Mesothelial cell of epicardium (in vitro differentiated cells): ENCODE measurements at regions not wholly inside any gene's neighbourhood (a gene's known extent, or its start where the extent isn't known, plus 50 kb on each side); places are given as distances from the start of the nearest gene placed in this dataset.

Experiments used
- DNase-seq, 2 experiments: peaks; one replicate each; pipeline ENCODE4 v3.0.0; 2021; ENCODE audit warnings: low spot score in 2 of 2; ENCODE audit not compliant: unreplicated experiment in 2 of 2
- H3K27ac Mint-ChIP-seq: 2 replicates; pipeline ENCODE4 v1.8.0; 2021; ENCODE audit warnings: mixed read lengths
- H3K27me3 Mint-ChIP-seq: 2 replicates; pipeline ENCODE4 v1.8.0; 2021; ENCODE audit warnings: low read depth, mixed read lengths
- H3K36me3 Mint-ChIP-seq: 2 replicates; pipeline ENCODE4 v1.8.0; 2021; ENCODE audit warnings: mixed read lengths
- H3K4me1 Mint-ChIP-seq: 2 replicates; pipeline ENCODE4 v1.8.0; 2021; ENCODE audit warnings: mixed read lengths
- H3K4me3 Mint-ChIP-seq: 2 replicates; pipeline ENCODE4 v1.8.0; 2021; ENCODE audit warnings: mild to moderate bottlenecking, moderate library complexity, mixed read lengths
- H3K9me3 Mint-ChIP-seq: 2 replicates; pipeline ENCODE4 v1.8.0; 2021; ENCODE audit warnings: mixed read lengths
- CTCF ChIP-seq: fragments of 200-600 bp; sonication (generic); IDR thresholded peaks from one replicate; pipeline ENCODE4 v1.5.0; 2021; ENCODE audit warnings: antibody characterized with exemption; ENCODE audit not compliant: unreplicated experiment

- H3K36me3 Mint-ChIP-seq = no peaks in the 10 kb centered on the region
- H3K4me3 Mint-ChIP-seq = no peak overlapping the region
- no peak overlapping the region for H3K27ac Mint-ChIP-seq
- DNase-seq = no peak
- no peaks in the 10 kb centered on the region for H3K9me3 Mint-ChIP-seq
- TF ChIP-seq CTCF = no peak
- H3K27me3 Mint-ChIP-seq = peaks cover 14% of the 10 kb centered on the region
- H3K4me1 Mint-ChIP-seq = peaks cover 22% of the 10 kb centered on the region
These were observed 58.0 kb upstream of the LAPTM5 start for GRCh38 chr1:30815556-30815955.

- no peak overlapping the region for H3K4me3 Mint-ChIP-seq
- H3K27me3 Mint-ChIP-seq = peaks cover 14% of the 10 kb centered on the region
- peaks cover 23% of the 10 kb centered on the region for H3K4me1 Mint-ChIP-seq
- H3K36me3 Mint-ChIP-seq = no peaks in the 10 kb centered on the region
- TF ChIP-seq CTCF = no peak
- no peaks in the 10 kb centered on the region for H3K9me3 Mint-ChIP-seq
- no peak overlapping the region for H3K27ac Mint-ChIP-seq
- DNase-seq = no peak
These were observed 56.7 kb upstream of the LAPTM5 start for GRCh38 chr1:30814292-30814691.

- H3K9me3 Mint-ChIP-seq = no peaks in the 10 kb centered on the region
- no peaks in the 10 kb centered on the region for H3K36me3 Mint-ChIP-seq
- H3K27ac Mint-ChIP-seq = no peak overlapping the region
- TF ChIP-seq CTCF = no peak
- DNase-seq = no peak
- H3K4me1 Mint-ChIP-seq = peaks cover 24% of the 10 kb centered on the region
- no peak overlapping the region for H3K4me3 Mint-ChIP-seq
- peaks cover 12% of the 10 kb centered on the region for H3K27me3 Mint-ChIP-seq
These were observed 54.5 kb upstream of the LAPTM5 start for GRCh38 chr1:30812076-30812475.

GRCh38 chr1:30811187-30811586, 53.6 kb upstream of the LAPTM5 start:
- Mint-ChIP-seq H3K4me1 (peaks cover 17% of the 10 kb centered on the region), H3K27ac (no peak overlapping the region), H3K9me3 (no peaks in the 10 kb centered on the region), H3K27me3 (peaks cover 5% of the 10 kb centered on the region), H3K36me3 (no peaks in the 10 kb centered on the region), H3K4me3 (no peak overlapping the region)
- DNase-seq = no peak
- TF ChIP-seq CTCF = no peak

- H3K27me3 Mint-ChIP-seq = peaks cover 5% of the 10 kb centered on the region
- no peaks in the 10 kb centered on the region for H3K9me3 Mint-ChIP-seq
- no peak overlapping the region for H3K27ac Mint-ChIP-seq
- H3K4me1 Mint-ChIP-seq = peaks cover 23% of the 10 kb centered on the region
- TF ChIP-seq CTCF = no peak
- DNase-seq = no peak
- H3K36me3 Mint-ChIP-seq = no peaks in the 10 kb centered on the region
- no peak overlapping the region for H3K4me3 Mint-ChIP-seq
These were observed 53.0 kb upstream of the LAPTM5 start for GRCh38 chr1:30810416-30811080.
